ENCODE measurements at regions not wholly inside any gene's neighbourhood (a gene's known extent, or its start where the extent isn't known, plus 50 kb on each side); places are given as distances from the start of the nearest gene placed in this dataset.

DNA sequence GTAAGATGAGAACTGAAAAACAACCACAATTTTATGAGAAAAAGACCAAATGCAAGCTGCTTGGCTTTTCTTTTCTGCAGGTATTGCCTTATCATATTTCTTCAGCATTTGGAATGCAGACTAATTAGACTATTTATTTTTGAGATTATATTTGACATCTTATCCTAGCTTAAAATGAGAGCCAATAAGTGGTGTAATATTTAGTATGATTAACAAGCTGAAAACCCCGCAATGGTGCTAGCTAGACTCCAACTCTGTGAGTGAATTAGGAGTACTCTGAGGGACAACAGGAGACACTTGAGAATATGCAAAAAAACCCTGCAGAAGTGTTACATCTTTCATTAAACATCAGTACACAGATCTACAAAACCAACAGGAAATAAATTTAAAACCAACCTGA, 180.3 kb upstream of the MEOX2 start:
- TF ChIP-seq, protein P1, sequence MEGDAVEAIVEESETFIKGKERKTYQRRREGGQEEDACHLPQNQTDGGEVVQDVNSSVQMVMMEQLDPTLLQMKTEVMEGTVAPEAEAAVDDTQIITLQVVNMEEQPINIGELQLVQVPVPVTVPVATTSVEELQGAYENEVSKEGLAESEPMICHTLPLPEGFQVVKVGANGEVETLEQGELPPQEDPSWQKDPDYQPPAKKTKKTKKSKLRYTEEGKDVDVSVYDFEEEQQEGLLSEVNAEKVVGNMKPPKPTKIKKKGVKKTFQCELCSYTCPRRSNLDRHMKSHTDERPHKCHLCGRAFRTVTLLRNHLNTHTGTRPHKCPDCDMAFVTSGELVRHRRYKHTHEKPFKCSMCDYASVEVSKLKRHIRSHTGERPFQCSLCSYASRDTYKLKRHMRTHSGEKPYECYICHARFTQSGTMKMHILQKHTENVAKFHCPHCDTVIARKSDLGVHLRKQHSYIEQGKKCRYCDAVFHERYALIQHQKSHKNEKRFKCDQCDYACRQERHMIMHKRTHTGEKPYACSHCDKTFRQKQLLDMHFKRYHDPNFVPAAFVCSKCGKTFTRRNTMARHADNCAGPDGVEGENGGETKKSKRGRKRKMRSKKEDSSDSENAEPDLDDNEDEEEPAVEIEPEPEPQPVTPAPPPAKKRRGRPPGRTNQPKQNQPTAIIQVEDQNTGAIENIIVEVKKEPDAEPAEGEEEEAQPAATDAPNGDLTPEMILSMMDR (IDR thresholded peaks at IDR 0.05), result no peak
- no peak for TF ChIP-seq EP300 (IDR thresholded peaks at IDR 0.05)
- TF ChIP-seq POLR2A (IDR thresholded peaks at IDR 0.05), result no peak
- TF ChIP-seq POLR2AphosphoS5 (IDR thresholded peaks at IDR 0.05), result no peak
